Calu3 (cell line): ENCODE measurements at regions not wholly inside any gene's neighbourhood (a gene's known extent, or its start where the extent isn't known, plus 50 kb on each side); places are given as distances from the start of the nearest gene placed in this dataset.
"Not testable (repeated sequence)": the region's sequence is repeated elsewhere in the genome, so short reads cannot be mapped to it uniquely, and the experiment has no call there.

Experiments used
- BruUV-seq: library from RNA; stranded (reverse); fragments of 400-500 nt; replicated peaks from 2 replicates; lab custom pipeline; 2021; lab: Mats Ljungman, UMichigan
- CTCF ChIA-PET: fragments of 300-600 bp; sonication (Branson Sonifier 250); formaldehyde crosslinking; loops from one replicate; lab custom pipeline; 2022; ENCODE audit warnings: antibody characterized with exemption; lab: Charles Lee
- DNase-seq: peaks from one replicate; pipeline ENCODE4 v3.0.0; 2022
- H3K27ac Mint-ChIP-seq: one replicate; pipeline ENCODE4 v1.8.0; 2022; ENCODE audit warnings: mixed read lengths; ENCODE audit not compliant: unreplicated experiment
- H3K27me3 Mint-ChIP-seq: one replicate; pipeline ENCODE4 v1.8.0; 2022; ENCODE audit warnings: mixed read lengths; ENCODE audit not compliant: unreplicated experiment
- H3K36me3 Mint-ChIP-seq: one replicate; pipeline ENCODE4 v1.8.0; 2022; ENCODE audit warnings: mild to moderate bottlenecking, moderate library complexity, mixed read lengths; ENCODE audit not compliant: insufficient read depth, unreplicated experiment
- H3K4me1 Mint-ChIP-seq: one replicate; pipeline ENCODE4 v1.8.0; 2022; ENCODE audit warnings: mild to moderate bottlenecking, low read depth, mixed read lengths; ENCODE audit not compliant: unreplicated experiment
- H3K4me3 Mint-ChIP-seq: one replicate; pipeline ENCODE4 v1.8.0; 2022; ENCODE audit warnings: mild to moderate bottlenecking, low read depth, moderate library complexity, mixed read lengths; ENCODE audit not compliant: unreplicated experiment
- H3K9me3 Mint-ChIP-seq: one replicate; pipeline ENCODE4 v1.8.0; 2022; ENCODE audit warnings: low read depth, mixed read lengths; ENCODE audit not compliant: unreplicated experiment
- intact Hi-C: fragments of 100-400 bp; cut with micrococcal nuclease; formaldehyde crosslinking; loops from one replicate; pipeline ENCODE4 v1.10.0; 2022; ENCODE audit not compliant: unreplicated experiment
- TF ChIP-seq, protein P1 (sequence below): fragments of 200-600 bp; IDR thresholded peaks from one replicate; pipeline ENCODE4 v1.8.0; 2022; ENCODE audit warnings: antibody characterized with exemption; ENCODE audit not compliant: unreplicated experiment

DNA sequence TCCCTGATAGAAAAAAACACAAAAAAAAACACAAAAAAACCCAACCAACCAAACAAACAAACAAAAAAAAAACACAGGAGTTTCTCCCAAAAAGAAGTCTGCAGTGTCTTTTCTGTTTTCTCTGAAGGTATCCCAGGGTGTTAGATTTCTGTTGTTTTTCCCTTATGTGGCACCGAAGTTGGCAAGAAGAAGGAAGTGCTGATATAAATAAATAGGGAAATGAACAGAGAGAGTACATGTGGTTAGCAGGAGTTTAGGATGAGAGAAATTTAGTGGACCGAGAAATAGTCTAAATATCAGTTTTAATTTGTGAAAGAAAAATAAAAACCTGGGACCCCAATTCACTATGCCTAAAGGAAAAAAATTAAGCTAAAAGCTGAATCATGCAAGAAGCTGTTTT is 287.0 kb upstream of the SGCG start:
- H3K4me3 Mint-ChIP-seq, result no peak overlapping the region
- intact Hi-C loops, result no loop called here
- H3K27me3 Mint-ChIP-seq, result no peaks in the 10 kb centered on the region
- no peak overlapping the region for H3K27ac Mint-ChIP-seq
- H3K9me3 Mint-ChIP-seq, result peaks cover 7% of the 10 kb centered on the region
- no peak for DNase-seq
- H3K36me3 Mint-ChIP-seq, result no peaks in the 10 kb centered on the region
- CTCF ChIA-PET, result no interaction called here
- no TSS peak for BruUV-seq
- peaks cover 8% of the 10 kb centered on the region for H3K4me1 Mint-ChIP-seq
- TF ChIP-seq, protein P1, sequence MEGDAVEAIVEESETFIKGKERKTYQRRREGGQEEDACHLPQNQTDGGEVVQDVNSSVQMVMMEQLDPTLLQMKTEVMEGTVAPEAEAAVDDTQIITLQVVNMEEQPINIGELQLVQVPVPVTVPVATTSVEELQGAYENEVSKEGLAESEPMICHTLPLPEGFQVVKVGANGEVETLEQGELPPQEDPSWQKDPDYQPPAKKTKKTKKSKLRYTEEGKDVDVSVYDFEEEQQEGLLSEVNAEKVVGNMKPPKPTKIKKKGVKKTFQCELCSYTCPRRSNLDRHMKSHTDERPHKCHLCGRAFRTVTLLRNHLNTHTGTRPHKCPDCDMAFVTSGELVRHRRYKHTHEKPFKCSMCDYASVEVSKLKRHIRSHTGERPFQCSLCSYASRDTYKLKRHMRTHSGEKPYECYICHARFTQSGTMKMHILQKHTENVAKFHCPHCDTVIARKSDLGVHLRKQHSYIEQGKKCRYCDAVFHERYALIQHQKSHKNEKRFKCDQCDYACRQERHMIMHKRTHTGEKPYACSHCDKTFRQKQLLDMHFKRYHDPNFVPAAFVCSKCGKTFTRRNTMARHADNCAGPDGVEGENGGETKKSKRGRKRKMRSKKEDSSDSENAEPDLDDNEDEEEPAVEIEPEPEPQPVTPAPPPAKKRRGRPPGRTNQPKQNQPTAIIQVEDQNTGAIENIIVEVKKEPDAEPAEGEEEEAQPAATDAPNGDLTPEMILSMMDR, result no peak

DNA sequence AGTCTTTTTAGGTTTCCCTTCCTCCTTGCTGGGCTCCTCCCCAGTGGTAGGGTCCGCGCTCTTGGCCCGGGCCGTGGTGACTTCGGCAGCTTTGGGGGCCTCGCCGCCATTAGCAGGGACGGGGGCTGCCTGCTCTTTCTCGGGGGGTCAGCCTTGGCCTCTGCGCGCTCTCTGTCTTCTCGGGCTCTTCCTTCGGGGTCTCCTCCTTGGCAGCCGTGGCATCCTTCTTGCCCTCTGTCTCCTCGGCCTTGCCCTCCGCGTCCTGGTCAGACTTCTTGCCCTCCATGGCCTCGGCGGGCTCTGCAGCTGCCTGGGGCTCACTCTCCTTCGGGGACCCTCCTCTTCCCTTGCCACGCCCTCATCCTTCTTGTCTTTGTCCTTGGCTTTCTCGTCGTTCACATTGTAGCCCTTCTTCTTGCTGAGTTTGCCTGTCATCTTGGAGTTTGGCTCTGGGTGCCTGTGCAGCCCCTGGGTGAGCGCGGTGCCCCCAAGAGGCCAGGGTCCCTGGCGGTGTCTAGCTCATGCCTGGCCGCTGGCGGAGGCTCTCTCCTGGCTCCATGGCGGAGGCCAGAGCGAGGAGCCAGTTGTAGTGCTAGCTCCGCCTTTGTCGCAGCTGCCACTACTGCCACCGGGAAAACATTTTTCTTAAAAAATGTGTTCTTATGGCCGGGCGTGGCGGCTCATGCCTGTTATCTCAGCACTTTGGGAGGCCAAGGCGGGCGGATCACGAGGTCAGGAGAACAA is 283.0 kb upstream of the SGCG start:
- Mint-ChIP-seq H3K27me3 (no peaks in the 10 kb centered on the region), H3K4me1 (peaks cover 8% of the 10 kb centered on the region), H3K27ac (no peak overlapping the region), H3K4me3 (no peak overlapping the region), H3K36me3 (no peaks in the 10 kb centered on the region), H3K9me3 (peaks cover 9% of the 10 kb centered on the region)
- TF ChIP-seq, protein P1, result no peak
- no TSS peak for BruUV-seq
- intact Hi-C loops, result no loop called here
- no peak for DNase-seq
- CTCF ChIA-PET, result no interaction called here

DNA sequence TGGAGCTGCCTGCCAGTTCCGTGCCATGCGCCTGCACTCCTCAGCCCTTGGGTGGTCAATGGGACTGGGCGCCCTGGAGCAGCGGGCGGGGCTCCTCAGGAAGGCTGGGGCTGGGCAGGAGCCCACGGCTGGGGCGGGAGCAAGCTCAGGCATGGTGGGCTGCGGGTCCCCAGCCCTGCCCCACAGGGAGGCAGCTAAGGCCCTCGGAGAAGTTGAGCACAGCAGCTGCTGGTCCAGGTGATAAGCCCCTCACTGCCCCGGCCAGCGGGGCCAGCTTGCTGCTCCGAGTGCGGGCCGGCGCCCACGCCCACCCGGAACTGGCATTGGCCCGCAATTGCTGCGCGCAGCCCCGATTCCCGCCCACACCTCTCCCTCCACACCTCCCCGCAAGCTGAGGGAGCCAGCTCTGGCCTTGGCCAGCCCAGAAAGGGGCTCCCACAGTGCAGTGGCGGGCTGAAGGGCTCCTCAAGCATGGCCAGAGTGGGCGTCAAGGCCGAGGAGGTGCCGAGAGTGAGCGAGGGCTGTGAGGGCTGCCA is 280.3 kb upstream of the SGCG start:
- H3K9me3 Mint-ChIP-seq, CTCF ChIA-PET, DNase-seq, intact Hi-C loops, H3K4me3 Mint-ChIP-seq, H3K27me3 Mint-ChIP-seq, H3K27ac Mint-ChIP-seq, BruUV-seq, H3K4me1 Mint-ChIP-seq, H3K36me3 Mint-ChIP-seq: not testable (repeated sequence)

DNA sequence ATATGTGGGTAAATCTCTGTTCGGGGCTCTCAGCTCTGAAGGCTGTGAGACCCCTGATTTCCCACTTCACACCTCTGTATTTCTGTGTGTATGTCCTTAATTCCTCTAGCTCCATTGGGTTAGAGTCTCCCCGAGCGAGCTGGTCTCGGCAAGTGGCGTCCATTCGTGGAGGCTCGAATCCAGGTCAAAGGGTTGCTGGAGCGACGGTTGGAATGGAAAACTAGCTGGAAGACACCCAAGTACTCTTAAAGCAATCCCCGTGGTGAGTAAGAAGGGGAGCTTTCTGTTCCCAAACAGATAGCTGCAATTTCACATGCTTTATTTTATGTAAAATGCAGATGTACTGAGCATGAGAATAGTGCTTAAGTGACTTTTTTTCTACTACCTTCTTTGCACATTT is 277.5 kb upstream of the SGCG start:
- Mint-ChIP-seq H3K4me1 (no peaks in the 10 kb centered on the region), H3K27ac (no peak overlapping the region), H3K9me3 (peaks cover 2% of the 10 kb centered on the region), H3K4me3 (no peak overlapping the region), H3K27me3 (no peaks in the 10 kb centered on the region), H3K36me3 (no peaks in the 10 kb centered on the region)
- DNase-seq, result no peak
- TF ChIP-seq, protein P1, result no peak
- CTCF ChIA-PET, result no interaction called here
- intact Hi-C loops, result no loop called here
- no TSS peak for BruUV-seq

DNA sequence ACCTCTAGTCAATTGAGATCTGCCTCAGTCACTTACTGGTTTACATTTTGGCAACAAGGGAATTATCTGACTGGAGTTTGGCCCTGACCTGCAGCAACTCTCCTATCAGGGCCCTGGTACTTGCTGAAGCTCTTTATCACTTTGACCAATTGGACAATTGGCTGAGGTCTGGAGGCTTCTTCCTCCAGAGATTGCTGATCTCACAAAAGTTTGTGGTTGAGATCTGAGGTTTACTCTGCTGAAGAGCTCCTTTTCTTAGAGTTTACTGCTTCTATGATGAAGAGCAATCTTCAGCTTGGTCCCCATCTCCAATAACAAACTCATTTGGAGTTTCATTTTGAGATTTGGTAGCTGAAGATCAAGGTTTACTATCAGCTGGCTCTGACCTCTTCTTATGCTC is 276.9 kb upstream of the SGCG start:
- H3K27me3 Mint-ChIP-seq, result no peaks in the 10 kb centered on the region
- H3K36me3 Mint-ChIP-seq, result no peaks in the 10 kb centered on the region
- intact Hi-C loops, result no loop called here
- no peaks in the 10 kb centered on the region for H3K4me1 Mint-ChIP-seq
- DNase-seq, result no peak
- no TSS peak for BruUV-seq
- peaks cover 2% of the 10 kb centered on the region for H3K9me3 Mint-ChIP-seq
- H3K27ac Mint-ChIP-seq, result no peak overlapping the region
- TF ChIP-seq, protein P1, result no peak
- CTCF ChIA-PET, result no interaction called here
- H3K4me3 Mint-ChIP-seq, result no peak overlapping the region
